Erythroblast (primary cell): ENCODE measurements at regions not wholly inside any gene's neighbourhood (a gene's known extent, or its start where the extent isn't known, plus 50 kb on each side); places are given as distances from the start of the nearest gene placed in this dataset.

Experiments used
- GATA1 ChIP-seq: IDR thresholded peaks from 2 replicates; pipeline ENCODE4 v1.6.1; 2011; ENCODE audit warnings: low read depth, mild to moderate bottlenecking, control low read depth, low read length, moderate library complexity
- POLR2A ChIP-seq: IDR thresholded peaks from 2 replicates; pipeline ENCODE4 v1.6.1; 2011; ENCODE audit warnings: mild to moderate bottlenecking, low read length

GRCh38 chr10:52923520-52923919 is 150.9 kb upstream of the MBL2 start:
- TF ChIP-seq POLR2A (no peak), GATA1 (no peak)
